HT1080 (cell line): ENCODE measurements at regions not wholly inside any gene's neighbourhood (a gene's known extent, or its start where the extent isn't known, plus 50 kb on each side); places are given as distances from the start of the nearest gene placed in this dataset.
A peak's percentile ranks its signal among the peaks of the same experiment; 100 is the strongest.

Source experiments
- DNase-seq: peaks from one replicate; pipeline ENCODE4 v3.0.0-alpha.2; 2015; ENCODE audit warnings: low read depth

DNA sequence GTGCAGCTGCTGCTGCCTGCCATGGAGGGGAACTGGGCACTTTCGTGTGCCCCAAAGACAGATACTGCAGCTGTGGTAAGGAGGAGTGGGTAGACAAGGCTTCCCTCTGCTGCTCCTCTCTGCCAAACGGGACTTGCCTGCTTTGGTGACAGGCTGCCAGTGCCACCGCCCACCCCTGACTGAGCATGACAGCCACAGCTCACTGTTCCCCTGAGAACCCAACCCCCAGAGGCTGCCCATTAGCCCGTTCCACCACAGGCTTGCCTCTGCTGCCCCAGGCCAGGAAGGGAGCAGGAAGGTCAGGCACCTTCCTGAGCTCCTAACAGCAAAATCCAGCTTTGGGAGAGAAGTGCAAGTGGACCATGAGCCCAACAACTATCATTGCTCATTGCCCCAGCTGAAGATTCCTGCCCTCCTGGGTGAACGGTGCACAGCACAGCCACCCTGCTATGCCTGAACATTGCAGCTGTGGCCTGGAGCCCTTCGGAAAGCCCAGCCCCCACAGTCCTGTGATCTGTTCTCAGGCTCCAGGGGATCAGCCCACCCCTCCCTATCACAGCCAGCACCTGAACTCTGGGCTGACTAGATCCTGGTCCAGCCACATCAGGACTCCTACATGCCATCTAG lies 58.7 kb upstream of the ANTXRL start:
- no peak for DNase-seq

DNA sequence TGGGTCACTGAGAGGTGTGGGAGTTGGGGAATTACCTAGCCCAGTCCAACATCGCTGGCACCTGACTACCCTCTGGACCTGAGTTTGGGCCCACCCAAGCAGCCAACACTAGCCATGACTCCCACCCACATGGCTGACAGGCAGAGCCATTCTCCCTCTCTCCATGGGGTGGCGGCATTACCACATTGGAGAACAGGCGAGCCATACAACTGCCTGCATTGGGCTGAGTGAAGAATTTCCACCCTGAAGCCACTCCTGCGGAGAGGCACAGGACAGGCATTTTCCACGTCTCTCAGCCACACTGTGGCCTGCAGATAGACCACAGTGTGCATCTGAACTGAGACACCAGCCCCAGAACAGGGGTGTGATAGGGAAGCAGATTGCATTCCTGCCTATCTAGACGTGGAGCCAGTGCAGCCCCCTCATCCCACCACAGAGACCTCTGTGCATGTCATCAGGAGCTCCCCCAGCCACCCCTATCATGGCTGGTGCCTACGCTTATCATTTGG lies 58.2 kb upstream of the ANTXRL start:
- DNase-seq: peak; percentile 48

DNA sequence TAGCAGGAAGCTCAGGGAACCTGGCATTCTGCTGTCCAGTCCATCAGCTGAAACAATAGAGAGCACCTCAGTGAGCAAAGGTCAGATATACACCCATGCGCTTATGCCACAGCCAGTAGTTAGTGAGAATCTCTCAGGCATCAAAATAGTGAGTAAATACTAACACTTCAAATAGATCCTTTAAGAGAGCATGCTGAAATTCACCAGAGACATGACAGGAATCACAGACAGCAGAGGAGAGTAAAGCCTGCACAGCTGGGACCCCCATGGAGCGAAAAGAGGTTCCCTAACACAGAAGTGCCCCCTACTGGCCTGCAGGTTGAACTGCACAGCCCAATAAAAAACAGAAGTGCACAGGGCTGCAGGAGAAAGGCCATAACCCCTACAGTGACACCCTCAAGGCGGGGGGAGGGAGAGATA lies 57.6 kb upstream of the ANTXRL start:
- no peak for DNase-seq

DNA sequence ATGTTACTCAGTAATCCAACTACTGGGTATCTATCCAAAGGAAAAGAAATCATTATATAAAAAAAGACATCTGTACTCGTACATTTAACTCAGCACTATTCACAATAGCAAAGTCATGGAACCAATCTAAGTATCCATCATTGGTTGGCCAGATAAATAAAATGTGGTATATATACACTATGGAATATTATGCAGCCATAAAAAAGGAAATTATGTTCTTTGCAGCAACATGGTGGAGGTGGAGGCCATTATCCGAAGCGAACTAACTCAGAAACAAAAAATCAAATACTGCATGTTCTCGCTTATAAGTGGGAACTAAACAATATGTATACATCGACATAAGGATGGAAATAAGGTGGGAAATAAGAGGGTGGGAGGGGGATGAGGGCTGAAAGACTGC lies 56.2 kb upstream of the ANTXRL start:
- DNase-seq: no peak

DNA sequence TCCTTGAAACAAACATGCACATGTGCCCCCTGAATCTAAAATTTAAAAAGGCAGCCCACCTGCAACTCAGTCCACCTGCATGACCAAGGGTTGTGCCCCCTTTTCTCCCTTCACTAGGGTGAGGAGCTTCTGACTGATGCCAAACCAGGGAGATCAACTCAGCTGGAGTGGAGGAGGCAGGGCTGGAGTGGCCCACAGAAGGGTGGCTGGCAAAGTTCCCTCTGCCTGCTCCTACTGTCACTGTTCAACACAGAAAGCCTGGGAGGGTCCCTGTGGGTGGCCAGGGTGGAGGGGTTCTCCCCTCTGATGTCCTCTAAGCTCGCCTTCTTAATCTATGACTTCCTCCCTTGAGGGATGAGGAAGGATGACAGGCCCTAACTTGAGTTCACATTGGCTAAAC lies 55.7 kb upstream of the ANTXRL start:
- no peak for DNase-seq

DNA sequence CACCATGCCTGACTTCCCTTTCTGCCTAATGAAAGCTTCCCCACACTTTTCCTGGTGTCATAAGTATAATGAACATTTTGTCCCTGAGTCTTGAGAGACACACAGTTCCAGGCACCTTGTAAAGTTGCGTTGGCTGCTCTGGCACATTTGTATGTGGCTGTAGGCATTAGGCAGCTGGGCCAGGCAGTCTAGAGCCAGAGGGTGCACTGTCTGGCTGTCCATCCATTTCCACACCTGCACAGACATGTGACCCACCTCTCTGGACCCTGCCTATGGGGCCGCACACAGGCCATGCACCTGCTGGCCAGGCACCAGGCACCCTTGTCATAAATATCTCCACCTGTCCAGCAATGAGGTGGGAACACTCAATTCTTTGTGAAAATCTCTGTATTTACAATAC lies 54.7 kb upstream of the ANTXRL start:
- DNase-seq: no peak

DNA sequence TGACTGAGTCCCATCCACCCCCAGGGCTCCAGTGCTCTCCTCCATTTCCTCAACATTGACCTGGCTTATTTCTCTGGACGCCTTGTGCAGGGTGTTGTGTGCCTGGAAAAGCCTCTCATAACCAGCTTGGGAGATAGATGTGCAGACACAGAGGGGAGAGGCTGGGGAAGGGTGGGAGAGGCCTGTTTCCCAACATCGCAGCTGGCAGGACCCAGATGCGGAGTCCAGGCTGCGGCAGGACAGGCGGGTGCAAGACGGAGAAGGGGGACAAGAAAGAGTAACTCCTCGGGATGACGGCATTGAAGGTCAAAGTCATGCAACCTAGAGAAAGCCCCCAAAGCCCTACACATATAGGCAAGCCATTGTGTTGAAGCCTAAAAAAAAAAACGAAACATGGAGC lies 54.1 kb upstream of the ANTXRL start:
- DNase-seq: no peak

DNA sequence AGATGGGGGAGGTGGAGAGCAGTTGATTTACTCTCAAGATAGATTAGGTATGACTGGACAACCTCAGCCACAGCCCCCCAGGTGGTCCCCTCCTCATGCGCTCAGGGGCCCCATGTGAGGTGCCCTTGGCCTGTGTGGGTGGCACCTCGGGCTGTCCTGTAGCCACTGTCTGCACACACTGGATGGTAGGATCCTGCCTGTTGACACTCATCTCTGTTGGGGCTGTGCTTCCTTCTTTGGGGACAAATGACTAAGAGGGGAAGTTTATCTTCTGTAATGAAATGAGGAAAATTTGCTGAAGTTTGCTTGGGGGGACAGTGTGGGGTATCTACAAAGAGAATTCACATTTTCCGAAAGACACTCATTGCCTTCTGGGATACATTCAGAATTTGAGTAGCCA lies 53.6 kb upstream of the ANTXRL start:
- no peak for DNase-seq

DNA sequence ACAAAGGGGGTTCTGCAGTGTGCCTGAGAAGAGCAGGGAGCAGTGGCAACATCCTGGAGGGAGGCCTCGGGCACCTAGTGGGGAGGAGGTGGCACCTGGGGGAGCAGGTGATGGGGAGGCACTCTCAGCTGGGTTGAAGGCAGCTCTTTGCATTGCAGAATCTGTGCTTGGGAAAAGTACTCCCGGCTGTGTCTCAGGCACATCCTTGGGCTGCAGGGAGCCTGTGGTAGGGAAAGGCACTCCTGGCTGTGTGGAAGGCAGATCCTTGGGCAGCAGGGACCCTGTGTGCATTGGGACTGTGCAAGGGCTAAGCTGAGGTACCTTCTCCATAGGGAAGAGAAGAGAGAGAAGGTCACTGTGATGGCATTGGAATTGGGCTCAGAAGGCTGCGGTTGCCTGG lies 52.8 kb upstream of the ANTXRL start:
- DNase-seq: no peak

DNA sequence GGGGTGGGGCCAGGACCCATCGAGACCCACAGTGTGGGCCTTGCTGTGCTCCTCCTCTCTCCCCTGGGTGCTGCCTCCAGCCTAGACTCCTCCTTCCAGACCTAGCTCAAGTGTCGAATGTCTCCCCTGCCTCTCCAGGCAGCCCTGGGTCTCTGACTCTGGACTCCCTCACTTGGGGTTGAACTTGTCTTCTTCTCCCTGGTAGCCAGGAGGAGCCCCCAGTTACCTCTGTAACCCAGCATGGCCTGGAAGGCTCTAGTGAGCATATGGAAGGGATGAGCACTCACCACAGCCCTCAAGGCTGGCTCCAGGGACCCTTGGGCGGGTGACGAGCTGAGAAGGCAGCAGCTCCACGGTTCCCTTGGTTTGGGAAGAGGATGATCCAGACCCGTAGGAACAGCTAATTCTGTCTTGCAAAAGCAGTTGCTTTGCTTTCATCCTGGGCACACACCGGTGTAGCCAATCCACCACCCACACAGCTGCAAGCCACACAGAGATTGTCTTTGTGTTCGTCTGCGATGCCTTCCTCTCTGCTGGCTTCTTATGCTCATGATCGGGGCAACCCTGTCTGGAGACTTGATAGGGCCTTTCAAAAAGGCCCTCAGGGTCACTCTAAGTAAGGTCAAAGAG lies 52.3 kb upstream of the ANTXRL start:
- DNase-seq: no peak

DNA sequence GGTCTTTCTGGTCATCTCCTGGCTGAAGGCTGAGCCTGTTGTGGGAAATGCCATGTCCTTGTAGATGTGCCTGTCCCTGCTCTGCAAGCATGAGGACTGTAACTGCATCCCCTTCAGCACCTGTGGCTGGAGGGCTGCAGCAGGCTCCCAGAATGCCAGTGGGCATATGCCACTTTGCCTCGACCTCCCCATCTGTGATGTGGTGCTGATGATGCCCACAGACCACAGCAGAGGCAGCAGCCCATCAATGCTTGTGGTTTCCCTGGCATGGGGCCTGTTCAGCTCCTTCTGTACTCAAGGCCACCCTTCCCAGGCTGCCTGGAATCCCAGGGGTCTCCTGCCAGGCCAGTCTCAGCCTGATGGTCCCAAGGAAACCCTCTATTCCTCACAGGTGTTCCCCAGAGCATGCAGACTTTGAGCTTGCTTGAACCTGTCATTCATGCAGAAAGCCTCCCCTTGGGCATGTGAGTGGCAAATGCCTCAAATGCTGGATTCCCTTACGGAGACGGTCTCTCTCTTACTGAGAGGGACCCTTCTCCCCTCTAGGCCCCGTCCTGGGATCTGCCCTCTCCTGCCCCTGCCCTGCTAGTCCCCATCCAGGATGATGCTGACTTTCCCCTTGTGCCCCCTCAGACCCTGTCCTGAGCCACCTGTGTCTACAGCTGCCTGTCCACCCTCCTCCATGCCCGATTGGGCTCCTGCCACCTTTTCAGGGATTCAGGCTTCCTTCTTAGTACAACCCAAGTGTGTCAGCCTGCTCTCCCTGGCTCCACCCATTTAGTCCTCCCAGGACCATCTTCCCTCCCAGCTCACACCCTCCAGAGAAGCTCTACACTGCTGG lies 50.9 kb upstream of the ANTXRL start:
- DNase-seq: no peak

DNA sequence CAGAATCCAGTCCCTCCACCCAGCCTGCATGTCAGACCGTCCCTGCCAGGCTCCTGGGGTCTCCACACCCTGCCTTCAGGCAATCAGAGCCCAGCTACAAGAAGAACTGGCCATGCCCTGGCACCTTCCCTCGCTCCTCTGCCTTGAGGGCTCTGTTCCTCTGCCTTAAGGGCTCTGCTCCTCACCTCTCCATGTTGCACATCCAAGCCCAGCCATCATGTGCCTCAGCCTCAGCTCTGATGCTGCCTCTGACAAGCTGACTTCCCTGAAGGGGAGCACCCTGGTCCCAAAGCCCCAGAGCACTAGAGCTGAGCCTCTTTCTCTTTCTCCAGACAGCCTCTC lies 50.3 kb upstream of the ANTXRL start:
- DNase-seq: no peak

DNA sequence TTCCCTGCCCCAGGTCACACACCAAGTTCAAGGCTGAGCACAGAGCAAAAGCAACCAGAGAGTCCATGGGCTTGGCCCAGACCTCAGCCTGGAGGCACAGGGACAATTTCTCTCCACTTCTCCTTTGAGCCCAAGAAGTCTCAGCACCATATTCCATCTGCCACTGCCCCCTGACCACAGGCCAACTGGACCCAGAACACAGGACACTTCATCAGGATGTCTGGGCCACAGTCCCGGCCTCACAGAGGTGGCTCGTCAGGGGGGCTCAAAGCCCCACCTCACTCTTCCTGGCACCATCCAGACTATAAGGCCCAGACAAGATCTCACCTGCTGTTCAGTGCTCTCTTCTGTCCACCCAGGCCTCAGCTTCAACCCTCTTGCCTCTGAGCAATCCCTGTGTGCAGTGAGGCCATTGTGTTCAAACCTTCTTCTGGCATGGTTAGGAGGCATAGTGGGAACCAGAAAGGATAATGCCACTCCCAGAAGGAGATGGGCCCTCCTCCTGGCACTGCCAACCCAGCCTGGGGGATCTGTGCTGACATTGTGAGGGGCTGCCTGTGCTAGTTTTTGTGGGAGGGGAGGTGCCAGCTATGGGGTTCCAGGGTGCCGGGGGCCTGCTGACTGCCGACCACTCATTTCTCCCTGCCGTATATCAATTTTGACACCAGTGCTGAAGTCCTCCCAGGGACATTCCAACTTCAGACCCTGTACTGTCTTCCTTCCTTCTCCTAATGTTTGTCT lies 49.7 kb upstream of the ANTXRL start:
- no peak for DNase-seq
